ENCODE measurements at regions not wholly inside any gene's neighbourhood (a gene's known extent, or its start where the extent isn't known, plus 50 kb on each side); places are given as distances from the start of the nearest gene placed in this dataset.

DNA sequence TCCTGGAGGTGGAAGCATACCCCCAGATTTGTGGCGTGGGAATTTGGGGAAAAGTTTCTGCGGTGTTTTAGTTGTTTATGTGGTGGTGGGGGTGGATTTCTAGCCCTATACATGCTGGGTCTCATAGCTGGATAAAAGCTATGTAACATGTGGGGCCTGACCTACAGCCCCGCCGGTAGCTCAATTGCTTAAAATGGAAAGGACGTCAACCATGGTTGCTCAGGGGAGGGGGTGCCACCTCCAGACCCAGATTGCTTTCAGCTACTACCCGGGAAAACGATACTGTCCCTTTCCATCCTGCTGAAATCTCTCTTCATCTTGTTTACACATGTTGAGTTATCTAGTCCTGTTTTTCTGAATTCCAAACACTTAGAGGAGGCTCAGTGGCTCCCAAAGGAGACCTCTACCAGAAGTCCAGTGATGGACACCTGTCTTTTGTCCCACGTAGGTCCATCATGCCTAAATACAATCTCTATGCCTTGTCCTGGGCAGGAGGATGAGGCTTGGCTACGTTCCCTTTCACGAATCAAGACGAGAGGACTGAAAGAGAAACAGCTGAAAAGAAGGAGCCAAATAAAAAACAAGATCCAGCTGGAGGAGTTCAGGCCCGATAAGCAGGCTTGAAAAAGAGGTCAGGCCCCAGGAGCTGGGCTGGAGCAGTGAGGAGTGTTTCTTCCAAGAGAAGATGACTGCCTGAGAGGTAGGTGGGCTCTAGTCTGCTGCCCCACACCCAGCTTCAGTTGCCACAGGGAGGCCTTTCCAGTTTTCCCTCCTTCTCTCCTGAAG, 72.1 kb upstream of the TPRG1 start:
- no TSS peak for BruUV-seq (replicated peaks)
- intact Hi-C loops (cut with micrococcal nuclease) = no loop called here

DNA sequence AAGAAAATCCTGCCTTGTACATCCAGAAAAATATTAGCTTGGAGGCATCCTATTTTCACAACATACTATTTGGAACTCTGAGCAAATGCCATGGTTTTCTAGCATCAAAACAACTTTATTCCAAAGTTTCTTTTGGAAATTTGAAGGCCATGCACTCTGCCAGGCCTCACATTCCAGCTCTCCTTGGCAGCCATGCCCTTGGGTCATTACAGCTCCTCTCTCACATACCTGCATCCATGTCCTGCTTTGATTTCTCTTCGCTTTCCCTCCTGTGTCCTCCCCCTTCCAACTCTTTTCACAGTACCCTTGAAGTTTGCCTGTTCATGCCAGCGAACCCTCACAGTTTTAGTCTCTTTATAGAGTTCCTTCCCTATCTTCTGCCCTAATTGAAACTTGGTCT, 70.9 kb upstream of the TPRG1 start:
- TF ChIP-seq CTCF (IDR thresholded peaks at IDR 0.05; ENCODE audit: unreplicated experiment) = no peak
- H3K36me3 Mint-ChIP-seq (ENCODE audit: insufficient read depth, unreplicated experiment) = no peaks in the 10 kb centered on the region
- ChIA-PET POLR2A (no interaction called here), CTCF (no interaction called here)
- intact Hi-C loops (cut with micrococcal nuclease) = no loop called here
- H3K4me1 Mint-ChIP-seq (ENCODE audit: insufficient read depth, unreplicated experiment) = peaks cover 5% of the 10 kb centered on the region
- H3K9me3 Mint-ChIP-seq (ENCODE audit: unreplicated experiment) = no peaks in the 10 kb centered on the region
- no peak for DNase-seq (ENCODE audit: unreplicated experiment)
- H3K27me3 Mint-ChIP-seq (ENCODE audit: insufficient read depth, unreplicated experiment) = no peaks in the 10 kb centered on the region
- no peak overlapping the region for H3K4me3 Mint-ChIP-seq (ENCODE audit: unreplicated experiment)
- H3K27ac Mint-ChIP-seq (ENCODE audit: low read depth, unreplicated experiment) = no peak overlapping the region
- BruUV-seq (replicated peaks) = no TSS peak

More for the DNA sequence above, 72.1 kb upstream of the TPRG1 start:
- H3K4me3 Mint-ChIP-seq (ENCODE audit: unreplicated experiment) = no peak overlapping the region
- POLR2A ChIA-PET = interaction anchor here (0.8 kb wide), 1 partner anchor 32 kb away, joined by 3 read pairs; no protein-coding TSS in a partner anchor
- CTCF ChIA-PET = interaction anchor here (0.6 kb wide), 3 partner anchors 58 to 950 kb away, joined by 3 read pairs; no protein-coding TSS in a partner anchor
- TF ChIP-seq CTCF (IDR thresholded peaks at IDR 0.05; ENCODE audit: unreplicated experiment) = no peak
- H3K4me1 Mint-ChIP-seq (ENCODE audit: insufficient read depth, unreplicated experiment) = peaks cover 5% of the 10 kb centered on the region
- no peaks in the 10 kb centered on the region for H3K27me3 Mint-ChIP-seq (ENCODE audit: insufficient read depth, unreplicated experiment)
- no peaks in the 10 kb centered on the region for H3K36me3 Mint-ChIP-seq (ENCODE audit: insufficient read depth, unreplicated experiment)
- no peak overlapping the region for H3K27ac Mint-ChIP-seq (ENCODE audit: low read depth, unreplicated experiment)
- no peaks in the 10 kb centered on the region for H3K9me3 Mint-ChIP-seq (ENCODE audit: unreplicated experiment)
- DNase-seq (ENCODE audit: unreplicated experiment) = no peak

- no peaks in the 10 kb centered on the region for H3K27me3 Mint-ChIP-seq (ENCODE audit: insufficient read depth, unreplicated experiment)
- CTCF ChIA-PET = no interaction called here
- DNase-seq (ENCODE audit: unreplicated experiment) = no peak
- intact Hi-C loops (cut with micrococcal nuclease) = no loop called here
- no peak overlapping the region for H3K4me3 Mint-ChIP-seq (ENCODE audit: unreplicated experiment)
- H3K36me3 Mint-ChIP-seq (ENCODE audit: insufficient read depth, unreplicated experiment) = no peaks in the 10 kb centered on the region
- H3K27ac Mint-ChIP-seq (ENCODE audit: low read depth, unreplicated experiment) = no peak overlapping the region
- POLR2A ChIA-PET = no interaction called here
- no peak for TF ChIP-seq CTCF (IDR thresholded peaks at IDR 0.05; ENCODE audit: unreplicated experiment)
- H3K4me1 Mint-ChIP-seq (ENCODE audit: insufficient read depth, unreplicated experiment) = no peaks in the 10 kb centered on the region
- no TSS peak for BruUV-seq (replicated peaks)
- H3K9me3 Mint-ChIP-seq (ENCODE audit: unreplicated experiment) = no peaks in the 10 kb centered on the region
These were observed 70.2 kb upstream of the TPRG1 start for GRCh38 chr3:189101594-189101993.

GRCh38 chr3:189103208-189103607, 68.6 kb upstream of the TPRG1 start:
- peak; percentile 43 for DNase-seq (ENCODE audit: unreplicated experiment)
- no TSS peak for BruUV-seq (replicated peaks)
- ChIA-PET CTCF (interaction anchor here (0.8 kb wide), 1 partner anchor 1424 kb away, joined by 3 read pairs; no protein-coding TSS in a partner anchor), POLR2A (no interaction called here)
- no peak overlapping the region for H3K27ac Mint-ChIP-seq (ENCODE audit: low read depth, unreplicated experiment)
- H3K9me3 Mint-ChIP-seq (ENCODE audit: unreplicated experiment) = no peaks in the 10 kb centered on the region
- no peak overlapping the region for H3K4me3 Mint-ChIP-seq (ENCODE audit: unreplicated experiment)
- no peaks in the 10 kb centered on the region for H3K27me3 Mint-ChIP-seq (ENCODE audit: insufficient read depth, unreplicated experiment)
- intact Hi-C loops (cut with micrococcal nuclease) = no loop called here
- no peaks in the 10 kb centered on the region for H3K4me1 Mint-ChIP-seq (ENCODE audit: insufficient read depth, unreplicated experiment)
- no peak for TF ChIP-seq CTCF (IDR thresholded peaks at IDR 0.05; ENCODE audit: unreplicated experiment)
- H3K36me3 Mint-ChIP-seq (ENCODE audit: insufficient read depth, unreplicated experiment) = no peaks in the 10 kb centered on the region

Measured in MCF 10A (cell line).